HCT116 (cell line): ENCODE measurements at regions not wholly inside any gene's neighbourhood (a gene's known extent, or its start where the extent isn't known, plus 50 kb on each side); places are given as distances from the start of the nearest gene placed in this dataset.

Experiments used
- ATAC-seq: fragments of 200-7000 bp; cut with Tn5 transposase; 2 replicates; pipeline ENCODE4 v1.9.1; 2020; ENCODE audit warnings: mild to moderate bottlenecking, moderate library complexity
- BruUV-seq: library from RNA; stranded (reverse); fragments of 400-500 nt; replicated peaks from 2 replicates; lab custom pipeline; 2021; lab: Mats Ljungman, UMichigan
- CTCF ChIA-PET: fragments of 300-600 bp; sonication (Branson Sonifier 250); formaldehyde crosslinking; loops from one replicate; lab custom pipeline; 2021; ENCODE audit warnings: antibody characterized with exemption; lab: Charles Lee
- POLR2A ChIA-PET: fragments of 300-600, 350-600 bp; sonication (Branson Sonifier 250); formaldehyde crosslinking; loops from one replicate; lab custom pipeline; 2021; ENCODE audit warnings: antibody characterized with exemption; lab: Charles Lee
- RAD21 ChIA-PET, 2 experiments: fragments of 300-600 bp; sonication (Branson Sonifier 250); formaldehyde crosslinking; loops; one replicate each; lab custom pipeline; 2023; ENCODE audit warnings: low total read pairs in 2 of 2; ENCODE audit not compliant: uncharacterized antibody in 2 of 2, unreplicated experiment in 2 of 2, low non-redundant PET in 1 of 2; lab: Charles Lee
- DNase-seq: peaks from one replicate; pipeline ENCODE4 v3.0.0-alpha.2; 2010; ENCODE audit warnings: low read depth, low spot score
- H2AFZ ChIP-seq: fragments of 200-600 bp; shearing (Covaris generic), sonication (generic); 2 replicates; pipeline ENCODE4 v1.6.1; 2017; ENCODE audit warnings: low read depth, mixed run types, mixed read lengths, antibody characterized with exemption, low read length; ENCODE audit not compliant: poor library complexity, severe bottlenecking
- H3K27ac ChIP-seq: 2 replicates; pipeline ENCODE4 v1.5.1; 2012; ENCODE audit warnings: low read depth, low read length
- H3K27me3 ChIP-seq: fragments of 200-600 bp; sonication (generic); 2 replicates; pipeline ENCODE4 v1.6.1; 2016; ENCODE audit warnings: mixed run types, low read length, mixed read lengths; ENCODE audit not compliant: insufficient read depth
- H3K36me3 ChIP-seq, 2 experiments: fragments of 200-500 bp in 1 of 2; fragments of 200-600 bp in 1 of 2; sonication (Bioruptor generic) in 1 of 2; sonication (generic) in 1 of 2; 2 replicates each; pipeline versions ENCODE4 v1.5.1 to v1.6.1; 2014 to 2016; ENCODE audit warnings: low read length in 2 of 2, inconsistent platforms in 1 of 2, mixed read lengths in 1 of 2, mixed run types in 1 of 2; ENCODE audit not compliant: insufficient read depth in 2 of 2, control insufficient read depth in 1 of 2
- H3K4me1 ChIP-seq, 2 experiments: fragments of 200-600 bp in 1 of 2; sonication (generic) in 1 of 2; 2 replicates each; pipeline versions ENCODE4 v1.5.1 to v1.6.1; 2012 to 2017; ENCODE audit warnings: low read length in 2 of 2, inconsistent platforms in 1 of 2, mild to moderate bottlenecking in 1 of 2, mixed read lengths in 1 of 2, mixed run types in 1 of 2, moderate library complexity in 1 of 2; ENCODE audit not compliant: insufficient read depth in 2 of 2, control insufficient read depth in 1 of 2
- H3K4me2 ChIP-seq: fragments of 200-600 bp; sonication (generic); 2 replicates; pipeline ENCODE4 v1.6.1; 2017; ENCODE audit warnings: mixed run types, low read length, mixed read lengths
- H3K4me3 ChIP-seq, 2 experiments: fragments of 200-600 bp in 1 of 2; sonication (generic) in 1 of 2; replicated peaks in 1 of 2; 2 replicates each; pipeline ENCODE4 v1.5.1; 2011 to 2016; ENCODE audit warnings: low read length in 2 of 2, control low read depth in 1 of 2, low read depth in 1 of 2, mild to moderate bottlenecking in 1 of 2, mixed read lengths in 1 of 2, mixed run types in 1 of 2
- H3K79me2 ChIP-seq: fragments of 200-600 bp; sonication (generic); 2 replicates; pipeline ENCODE4 v1.6.1; 2017; ENCODE audit warnings: mild to moderate bottlenecking, mixed run types, low read length, moderate library complexity, mixed read lengths; ENCODE audit not compliant: insufficient read depth
- H3K9ac ChIP-seq: fragments of 200-600 bp; sonication (generic); 2 replicates; pipeline ENCODE4 v1.6.1; 2016; ENCODE audit warnings: low read length, mixed read lengths
- H3K9me2 ChIP-seq: fragments of 200-600 bp; sonication (generic), shearing (Covaris generic); 2 replicates; pipeline ENCODE4 v1.6.1; 2017; ENCODE audit warnings: mixed run types, mild to moderate bottlenecking, moderate library complexity; ENCODE audit not compliant: insufficient read depth
- H3K9me3 ChIP-seq, 2 experiments: fragments of 200-500 bp in 1 of 2; fragments of 200-600 bp in 1 of 2; sonication (Bioruptor generic) in 1 of 2; sonication (generic) in 1 of 2; 2 replicates each; pipeline ENCODE4 v1.6.1; 2014 to 2017; ENCODE audit warnings: low read length in 2 of 2, mixed read lengths in 2 of 2, inconsistent platforms in 1 of 2, low read depth in 1 of 2, mild to moderate bottlenecking in 1 of 2, mixed run types in 1 of 2, moderate library complexity in 1 of 2; ENCODE audit not compliant: control insufficient read depth in 1 of 2, insufficient read depth in 1 of 2
- H4K20me1 ChIP-seq: fragments of 200-600 bp; sonication (generic), shearing (Covaris generic); 2 replicates; pipeline ENCODE4 v1.6.1; 2017; ENCODE audit warnings: mixed run types, mild to moderate bottlenecking, moderate library complexity; ENCODE audit not compliant: insufficient read depth
- ATF3 ChIP-seq: IDR thresholded peaks from 2 replicates; pipeline ENCODE4 v1.6.1; 2012
- CEBPB ChIP-seq: IDR thresholded peaks from 2 replicates; pipeline ENCODE4 v1.6.1; 2012; ENCODE audit warnings: low read depth
- CTCF ChIP-seq, 3 experiments: fragments of 200-600 bp in 1 of 3; sonication (generic) in 1 of 3; IDR thresholded peaks in 2 of 3; conservative IDR thresholded peaks in 1 of 3; 2 replicates each; pipeline ENCODE4 v1.5.1; 2012 to 2017; ENCODE audit warnings: low read depth in 2 of 3, low read length in 2 of 3, antibody characterized with exemption in 1 of 3, borderline replicate concordance in 1 of 3, control low read depth in 1 of 3, mild to moderate bottlenecking in 1 of 3, mixed read lengths in 1 of 3, mixed run types in 1 of 3, moderate library complexity in 1 of 3; ENCODE audit not compliant: insufficient read depth in 1 of 3
- EGR1 ChIP-seq: IDR thresholded peaks from 2 replicates; pipeline ENCODE4 v1.6.1; 2012; ENCODE audit warnings: low read depth
- ELF1 ChIP-seq: IDR thresholded peaks from 2 replicates; pipeline ENCODE4 v1.6.1; 2012; ENCODE audit warnings: low read depth, borderline replicate concordance
- EZH2phosphoT487 ChIP-seq: fragments of 200-600 bp; IDR thresholded peaks from 2 replicates; pipeline ENCODE4 v1.6.1; 2018; ENCODE audit warnings: antibody characterized with exemption, borderline replicate concordance
- FOSL1 ChIP-seq: IDR thresholded peaks from 2 replicates; pipeline ENCODE4 v1.6.1; 2012; ENCODE audit warnings: low read depth
- MAX ChIP-seq: IDR thresholded peaks from 2 replicates; pipeline ENCODE4 v1.6.1; 2012
- REST ChIP-seq: IDR thresholded peaks from 2 replicates; pipeline ENCODE4 v1.6.1; 2012; ENCODE audit warnings: low read depth
- SIN3A ChIP-seq: IDR thresholded peaks from 2 replicates; pipeline ENCODE4 v1.6.1; 2012; ENCODE audit warnings: low read depth
- SP1 ChIP-seq: IDR thresholded peaks from 2 replicates; pipeline ENCODE4 v1.6.1; 2012; ENCODE audit warnings: low read depth
- SRF ChIP-seq: IDR thresholded peaks from 2 replicates; pipeline ENCODE4 v1.6.1; 2012; ENCODE audit warnings: low read depth
- TCF7L2 ChIP-seq: IDR thresholded peaks from 2 replicates; pipeline ENCODE4 v1.7.0; 2011; ENCODE audit warnings: borderline replicate concordance, inconsistent platforms; ENCODE audit not compliant: insufficient read depth, insufficient read length; ENCODE audit errors: extremely low read depth
- YY1 ChIP-seq: IDR thresholded peaks from 2 replicates; pipeline ENCODE4 v1.6.1; 2011; ENCODE audit warnings: low read length, low read depth, moderate library complexity, mild to moderate bottlenecking; ENCODE audit not compliant: insufficient replicate concordance; ENCODE audit errors: extremely low read depth
- ZBTB33 ChIP-seq: IDR thresholded peaks from 2 replicates; pipeline ENCODE4 v1.6.1; 2011; ENCODE audit warnings: mild to moderate bottlenecking, low read length, moderate library complexity; ENCODE audit not compliant: insufficient replicate concordance; ENCODE audit errors: extremely low read depth
- ZNF274 ChIP-seq: fragments of 200-500 bp; sonication (Bioruptor generic); IDR thresholded peaks from 2 replicates; pipeline ENCODE4 v1.6.1; 2014; ENCODE audit warnings: mild to moderate bottlenecking, low read depth, low read length, inconsistent platforms
- intact Hi-C: fragments of 100-400 bp; cut with micrococcal nuclease; formaldehyde crosslinking; loops from 2 replicates; pipeline ENCODE4 v1.10.0; 2022

- Histone ChIP-seq H3K9ac (no peak overlapping the region), H3K9me3 (no peaks in the 10 kb centered on the region), H3K27me3 (no peaks in the 10 kb centered on the region), H3K4me1 (peaks cover 5 to 12% of the 10 kb centered on the region in 2 experiments), H3K9me2 (no peaks in the 10 kb centered on the region), H3K79me2 (no peaks in the 10 kb centered on the region), H2AFZ (no peak overlapping the region), H3K4me2 (no peak overlapping the region), H3K4me3 (no peak overlapping the region), H4K20me1 (no peaks in the 10 kb centered on the region), H3K36me3 (no peaks in the 10 kb centered on the region), H3K27ac (no peak overlapping the region)
- no TSS peak for BruUV-seq
- no peak for DNase-seq
- intact Hi-C loops = no loop called here
- RAD21 ChIA-PET = no interaction called here
- no peak for ATAC-seq
- TF ChIP-seq SRF = no peak
- TF ChIP-seq CTCF (IDR thresholded peaks at IDR 0.05 in 2 of 3, conservative IDR thresholded peaks at IDR 0.05 in 1 of 3; ENCODE audit: borderline replicate concordance in 1 of 3, insufficient read depth in 1 of 3, low read depth in 2 of 3, low read length in 2 of 3) = no peak
- TF ChIP-seq EZH2phosphoT487 = no peak
- no peak for TF ChIP-seq SIN3A
- TF ChIP-seq ELF1 = no peak
- TF ChIP-seq ATF3 = no peak
- no peak for TF ChIP-seq FOSL1
- TF ChIP-seq SP1 = no peak
- TF ChIP-seq ZNF274 = no peak
- no peak for TF ChIP-seq ZBTB33
- TF ChIP-seq REST = no peak
- no peak for TF ChIP-seq CEBPB
- no peak for TF ChIP-seq YY1
- no peak for TF ChIP-seq TCF7L2
- TF ChIP-seq EGR1 = no peak
- TF ChIP-seq MAX = no peak
- CTCF ChIA-PET = no interaction called here
- POLR2A ChIA-PET = no interaction called here
These were observed 116.2 kb downstream of the TNFAIP3 start for GRCh38 chr6:137983269-137983668.
